ENCODE measurements at regions not wholly inside any gene's neighbourhood (a gene's known extent, or its start where the extent isn't known, plus 50 kb on each side); places are given as distances from the start of the nearest gene placed in this dataset.

- no peak overlapping the region for H3K4me2 ChIP-seq (ENCODE audit: unreplicated experiment)
- H3K9me2 ChIP-seq (ENCODE audit: insufficient read depth), result no peaks in the 10 kb centered on the region
- no peaks in the 10 kb centered on the region for H3F3A ChIP-seq (ENCODE audit: insufficient read depth)
- H3K27ac ChIP-seq, result no peak overlapping the region
- H3K36me3 ChIP-seq (ENCODE audit: low read depth), result no peaks in the 10 kb centered on the region
- WGBS, 2 experiments (ENCODE audit: low coverage in 1 of 2, low lambda C conversion rate in 2 of 2, missing lambda C conversion rate in 2 of 2), result 43 to 55% methylated on average over 8 of the region's 8 CpGs
- H3K4me1 ChIP-seq (ENCODE audit: insufficient read depth), result no peaks in the 10 kb centered on the region
- no peak for DNase-seq
- TF ChIP-seq EZH2 (IDR thresholded peaks at IDR 0.05; ENCODE audit: insufficient read depth, poor library complexity, severe bottlenecking), result no peak
- no peak for TF ChIP-seq EZH2phosphoT487 (IDR thresholded peaks at IDR 0.05; ENCODE audit: insufficient read depth, low read depth)
- in situ Hi-C loops (cut with MboI), result no loop called here
- H3K9ac ChIP-seq, result no peak overlapping the region
- no peaks in the 10 kb centered on the region for H3K9me3 ChIP-seq (ENCODE audit: low read depth)
- no peaks in the 10 kb centered on the region for H3K27me3 ChIP-seq (replicated peaks; ENCODE audit: insufficient read depth)
- H4K20me1 ChIP-seq (ENCODE audit: insufficient read depth), result no peaks in the 10 kb centered on the region
- no peak overlapping the region for H3K4me3 ChIP-seq
- no peak overlapping the region for H2AFZ ChIP-seq
- H3K79me2 ChIP-seq (ENCODE audit: insufficient read depth), result no peaks in the 10 kb centered on the region
These were observed 328.3 kb downstream of the SHANK2 start for GRCh38 chr11:70924108-70924507.

GRCh38 chr11:70925238-70925637 is 327.1 kb downstream of the SHANK2 start:
- H3K9me2 ChIP-seq (ENCODE audit: insufficient read depth), result no peaks in the 10 kb centered on the region
- no peaks in the 10 kb centered on the region for H4K20me1 ChIP-seq (ENCODE audit: insufficient read depth)
- H3K27me3 ChIP-seq (replicated peaks; ENCODE audit: insufficient read depth), result no peaks in the 10 kb centered on the region
- no peak overlapping the region for H3K4me3 ChIP-seq
- H3K79me2 ChIP-seq (ENCODE audit: insufficient read depth), result no peaks in the 10 kb centered on the region
- no peak overlapping the region for H3K4me2 ChIP-seq (ENCODE audit: unreplicated experiment)
- H3K9me3 ChIP-seq (ENCODE audit: low read depth), result no peaks in the 10 kb centered on the region
- H3F3A ChIP-seq (ENCODE audit: insufficient read depth), result no peaks in the 10 kb centered on the region
- in situ Hi-C loops (cut with MboI), result no loop called here
- no peak overlapping the region for H2AFZ ChIP-seq
- TF ChIP-seq EZH2phosphoT487 (IDR thresholded peaks at IDR 0.05; ENCODE audit: insufficient read depth, low read depth), result no peak
- TF ChIP-seq EZH2 (IDR thresholded peaks at IDR 0.05; ENCODE audit: insufficient read depth, poor library complexity, severe bottlenecking), result no peak
- DNase-seq, result no peak
- WGBS, 2 experiments (ENCODE audit: low coverage in 1 of 2, low lambda C conversion rate in 2 of 2, missing lambda C conversion rate in 2 of 2), result 20 to 25% methylated on average over 3 of the region's 3 CpGs
- no peak overlapping the region for H3K27ac ChIP-seq
- no peaks in the 10 kb centered on the region for H3K4me1 ChIP-seq (ENCODE audit: insufficient read depth)
- no peaks in the 10 kb centered on the region for H3K36me3 ChIP-seq (ENCODE audit: low read depth)
- H3K9ac ChIP-seq, result no peak overlapping the region

- no peaks in the 10 kb centered on the region for H3K79me2 ChIP-seq (ENCODE audit: insufficient read depth)
- H3K27me3 ChIP-seq (replicated peaks; ENCODE audit: insufficient read depth), result no peaks in the 10 kb centered on the region
- DNase-seq, result no peak
- no peak overlapping the region for H3K27ac ChIP-seq
- H3K4me3 ChIP-seq, result no peak overlapping the region
- no peaks in the 10 kb centered on the region for H3K4me1 ChIP-seq (ENCODE audit: insufficient read depth)
- WGBS, 2 experiments (ENCODE audit: low coverage in 1 of 2, low lambda C conversion rate in 2 of 2, missing lambda C conversion rate in 2 of 2), result 42 to 44% methylated on average over 14 of the region's 14 CpGs
- no peaks in the 10 kb centered on the region for H3K36me3 ChIP-seq (ENCODE audit: low read depth)
- TF ChIP-seq EZH2phosphoT487 (IDR thresholded peaks at IDR 0.05; ENCODE audit: insufficient read depth, low read depth) (no peak), EZH2 (IDR thresholded peaks at IDR 0.05; ENCODE audit: insufficient read depth, poor library complexity, severe bottlenecking) (no peak)
- no peaks in the 10 kb centered on the region for H3F3A ChIP-seq (ENCODE audit: insufficient read depth)
- no peaks in the 10 kb centered on the region for H3K9me3 ChIP-seq (ENCODE audit: low read depth)
- in situ Hi-C loops (cut with MboI), result no loop called here
- no peaks in the 10 kb centered on the region for H4K20me1 ChIP-seq (ENCODE audit: insufficient read depth)
- H3K9ac ChIP-seq, result no peak overlapping the region
- H3K9me2 ChIP-seq (ENCODE audit: insufficient read depth), result no peaks in the 10 kb centered on the region
- H2AFZ ChIP-seq, result no peak overlapping the region
- H3K4me2 ChIP-seq (ENCODE audit: unreplicated experiment), result no peak overlapping the region
These were observed 325.7 kb downstream of the SHANK2 start for GRCh38 chr11:70926543-70927201.

GRCh38 chr11:70928854-70929598 is 323.4 kb downstream of the SHANK2 start:
- Histone ChIP-seq H3K9me3 (ENCODE audit: low read depth) (no peaks in the 10 kb centered on the region), H3K9ac (no peak overlapping the region), H3K27ac (no peak overlapping the region), H3K9me2 (ENCODE audit: insufficient read depth) (no peaks in the 10 kb centered on the region), H3K79me2 (ENCODE audit: insufficient read depth) (no peaks in the 10 kb centered on the region), H3K27me3 (replicated peaks; ENCODE audit: insufficient read depth) (no peaks in the 10 kb centered on the region), H3K4me1 (ENCODE audit: insufficient read depth) (no peaks in the 10 kb centered on the region), H2AFZ (no peak overlapping the region), H3K4me2 (ENCODE audit: unreplicated experiment) (no peak overlapping the region), H3K4me3 (no peak overlapping the region), H3K36me3 (ENCODE audit: low read depth) (no peaks in the 10 kb centered on the region), H4K20me1 (ENCODE audit: insufficient read depth) (no peaks in the 10 kb centered on the region), H3F3A (ENCODE audit: insufficient read depth) (no peaks in the 10 kb centered on the region)
- TF ChIP-seq EZH2 (IDR thresholded peaks at IDR 0.05; ENCODE audit: insufficient read depth, poor library complexity, severe bottlenecking) (no peak), EZH2phosphoT487 (IDR thresholded peaks at IDR 0.05; ENCODE audit: insufficient read depth, low read depth) (no peak)
- DNase-seq, result no peak
- WGBS, 2 experiments (ENCODE audit: low coverage in 1 of 2, low lambda C conversion rate in 2 of 2, missing lambda C conversion rate in 2 of 2), result 21 to 34% methylated on average over 10 of the region's 10 CpGs
- in situ Hi-C loops (cut with MboI), result no loop called here

Measured in GM23248 (cell line).